GM12892 (cell line): ENCODE measurements at regions not wholly inside any gene's neighbourhood (a gene's known extent, or its start where the extent isn't known, plus 50 kb on each side); places are given as distances from the start of the nearest gene placed in this dataset.

Experiments
- POLR2A ChIP-seq: IDR thresholded peaks from 2 replicates; pipeline ENCODE4 v1.6.1; 2011; ENCODE audit warnings: low read depth, low read length, control low read depth
- POLR2AphosphoS5 ChIP-seq: IDR thresholded peaks from 2 replicates; pipeline ENCODE4 v1.6.1; 2011; ENCODE audit warnings: low read depth, low read length, control low read depth
- TAF1 ChIP-seq: IDR thresholded peaks from 2 replicates; pipeline ENCODE4 v1.6.1; 2011; ENCODE audit warnings: low read depth, mild to moderate bottlenecking, control low read depth, low read length, borderline replicate concordance

- TF ChIP-seq POLR2A: no peak
- TF ChIP-seq POLR2AphosphoS5: no peak
- no peak for TF ChIP-seq TAF1
Observed at GRCh38 chr14:29236848-29237247, 470.3 kb downstream of the FOXG1 start.
